ELR (cell line): ENCODE measurements at regions not wholly inside any gene's neighbourhood (a gene's known extent, or its start where the extent isn't known, plus 50 kb on each side); places are given as distances from the start of the nearest gene placed in this dataset.
"Not testable (repeated sequence)": the region's sequence is repeated elsewhere in the genome, so short reads cannot be mapped to it uniquely, and the experiment has no call there.

Experiments
- DNase-seq: peaks from one replicate; pipeline ENCODE4 v3.0.0-alpha.2; 2015; ENCODE audit warnings: low read depth

DNA sequence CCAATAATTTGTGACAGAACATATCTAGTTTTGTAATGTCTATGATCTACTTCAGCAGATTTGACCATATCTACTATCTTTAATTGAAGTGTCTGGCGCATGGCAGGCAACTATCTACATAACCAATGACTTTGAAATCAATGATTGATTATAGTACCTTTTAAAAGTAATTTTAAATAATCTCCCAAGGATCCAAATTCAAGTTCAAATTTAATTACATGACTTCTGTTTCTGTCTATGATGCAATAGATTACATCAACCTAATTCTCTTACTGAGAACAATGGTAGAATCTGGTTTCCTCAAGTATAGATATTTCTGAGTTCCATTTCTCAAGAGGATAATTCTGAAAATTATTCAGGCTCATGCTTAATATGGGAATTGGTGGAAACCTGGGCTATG lies 177.4 kb upstream of the IL15 start:
- DNase-seq, result no peak

DNA sequence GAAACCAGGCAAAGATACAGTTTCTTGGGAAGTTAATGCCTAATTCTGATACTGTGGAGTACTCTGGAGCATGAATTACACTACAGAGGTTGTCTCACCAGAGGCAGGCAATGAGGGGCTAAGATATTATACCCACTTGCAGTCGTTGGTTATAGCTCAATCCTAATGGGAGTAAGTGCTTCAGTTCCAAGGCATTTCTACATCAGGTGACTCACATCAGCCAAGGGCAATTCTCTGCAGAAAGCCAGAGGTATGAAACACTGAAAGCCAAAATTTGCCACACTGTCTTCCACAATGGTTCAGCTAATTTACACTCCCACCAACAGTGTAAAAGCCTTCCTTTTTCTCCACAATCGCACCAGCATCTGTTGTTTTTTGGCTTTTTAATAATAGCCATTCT lies 174.0 kb upstream of the IL15 start:
- peak; percentile 18 for DNase-seq

DNA sequence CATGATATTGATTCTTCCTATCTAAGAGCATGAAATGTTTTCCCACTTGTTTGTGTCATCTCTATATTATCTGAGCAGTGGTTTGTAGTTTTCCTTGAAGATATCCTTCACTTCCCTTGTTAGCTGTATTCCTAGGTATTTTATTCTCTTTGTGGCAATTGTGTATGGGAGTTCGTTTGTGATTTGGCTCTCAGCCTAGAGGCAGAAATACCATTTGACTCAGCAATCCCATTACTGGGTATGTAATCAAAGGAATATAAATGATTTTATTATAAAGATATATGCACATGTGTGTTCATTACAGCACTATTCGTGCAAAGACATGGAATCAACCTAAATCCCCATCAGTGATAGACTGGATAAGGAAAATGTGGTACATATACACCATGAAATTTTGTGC lies 172.7 kb upstream of the IL15 start:
- no peak for DNase-seq

DNA sequence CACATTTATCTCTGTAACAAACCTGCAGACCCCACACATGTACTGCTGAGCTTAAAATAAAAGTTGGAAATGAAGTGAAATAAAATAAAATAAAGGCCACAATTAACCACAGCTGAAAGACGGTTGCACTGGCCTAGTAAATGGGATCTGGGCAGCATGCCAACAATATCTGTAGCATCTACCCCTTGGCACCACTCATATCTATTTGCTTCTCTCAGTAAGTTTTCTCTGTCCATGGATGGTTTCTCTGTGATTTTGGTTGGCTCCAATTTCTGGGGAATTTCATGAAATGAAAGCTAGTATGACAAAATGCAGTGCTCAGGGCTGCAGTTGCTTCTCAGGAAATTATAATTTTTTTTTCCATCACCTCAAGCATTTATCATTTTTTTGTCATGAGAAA lies 172.0 kb upstream of the IL15 start:
- no peak for DNase-seq

DNA sequence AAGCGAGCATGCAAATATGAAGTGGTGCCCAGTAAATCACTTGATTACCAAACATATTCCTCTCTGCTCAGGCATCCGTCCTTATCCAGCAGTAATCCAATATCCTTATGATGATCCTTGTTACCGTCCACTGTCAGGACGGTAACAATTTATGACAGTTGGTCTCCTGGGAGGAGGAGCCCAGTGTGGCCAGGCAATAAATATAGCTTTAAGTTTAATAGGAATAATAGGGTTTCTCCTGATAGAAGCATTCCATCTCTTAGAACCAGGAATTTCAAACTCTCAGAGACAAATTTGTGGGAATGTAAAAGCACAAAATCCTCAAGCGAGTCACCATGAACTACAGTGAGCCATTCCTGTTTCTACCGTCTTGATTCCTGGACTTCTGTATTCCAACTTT lies 171.2 kb upstream of the IL15 start:
- no peak for DNase-seq

DNA sequence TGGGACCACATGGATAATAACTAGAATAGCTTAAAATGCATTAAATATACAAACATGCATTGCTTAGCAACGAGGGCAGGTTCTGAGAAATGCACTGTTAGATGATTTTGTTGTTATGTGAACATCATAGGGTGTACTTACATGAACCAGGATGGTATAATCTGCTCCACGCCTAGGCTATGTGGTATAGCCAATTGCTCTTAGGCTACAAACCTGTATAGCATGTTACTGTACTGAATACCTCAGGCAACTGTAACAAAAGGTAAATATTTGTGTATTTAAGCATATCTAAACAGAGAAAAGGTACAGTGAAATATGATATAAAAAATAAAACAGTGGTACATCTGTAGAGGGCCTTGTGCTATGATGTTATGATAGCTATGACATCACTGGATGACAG lies 169.2 kb upstream of the IL15 start:
- DNase-seq, result no peak

DNA sequence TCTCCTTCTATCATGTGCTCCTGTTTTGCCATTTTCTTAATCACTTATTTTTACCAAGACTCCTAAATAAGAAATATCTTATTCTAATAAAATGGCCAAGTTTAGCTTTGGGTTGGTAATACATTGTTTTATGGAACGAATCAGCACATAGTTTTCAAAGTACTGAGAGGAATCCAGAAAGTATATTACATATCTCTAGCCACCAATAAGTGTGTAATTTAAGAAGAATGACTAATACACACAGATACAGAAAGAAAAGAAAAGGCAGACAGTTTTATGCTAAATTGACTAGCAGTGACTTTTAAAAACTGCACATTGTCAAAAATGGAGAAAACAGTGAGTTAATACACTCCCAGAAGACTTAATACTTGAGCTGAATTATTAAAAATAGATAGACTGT lies 167.0 kb upstream of the IL15 start:
- DNase-seq, result no peak

DNA sequence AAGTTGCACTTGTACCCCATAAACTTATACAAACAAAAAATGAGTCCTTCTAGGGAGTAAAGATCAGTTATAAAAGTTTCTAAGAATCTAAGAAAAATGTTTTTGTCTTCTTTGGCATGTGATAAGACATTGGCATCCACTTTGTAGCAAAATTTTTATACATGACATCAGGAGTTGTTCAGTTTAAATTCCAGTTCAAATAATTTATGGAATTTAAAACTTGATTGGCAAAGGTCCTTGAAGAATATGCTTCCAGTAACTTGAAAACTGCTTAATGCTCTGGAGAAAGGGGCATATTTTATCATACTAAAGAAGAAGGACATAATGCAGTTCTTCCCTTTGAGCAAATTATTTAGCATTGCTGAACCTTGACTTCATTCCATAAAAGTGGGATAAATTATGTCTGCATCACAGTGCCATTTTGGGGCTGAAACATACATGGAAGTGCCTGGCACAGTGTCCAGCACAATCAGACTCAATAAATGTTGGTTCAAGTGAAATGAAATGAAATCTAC lies 163.3 kb upstream of the IL15 start:
- no peak for DNase-seq

DNA sequence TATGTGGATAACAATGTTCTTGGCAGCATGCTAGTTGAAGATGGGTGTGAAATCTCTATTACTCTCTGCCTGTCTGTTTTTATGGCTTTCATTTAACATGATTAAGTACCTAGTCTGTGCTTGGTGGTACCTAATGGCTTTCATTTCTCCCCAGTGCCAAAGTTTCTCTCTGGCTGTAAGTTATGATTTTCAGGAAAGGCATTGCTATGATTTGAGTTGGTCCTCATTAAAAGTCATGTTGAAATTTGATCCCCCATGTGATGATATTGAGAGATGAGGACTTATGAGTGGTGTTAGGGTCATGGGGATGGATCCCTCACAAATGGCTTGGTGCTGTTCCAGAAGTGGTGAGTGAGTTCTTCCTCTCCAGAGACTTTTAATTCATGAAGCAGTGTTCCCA lies 162.4 kb upstream of the IL15 start:
- DNase-seq, result no peak

DNA sequence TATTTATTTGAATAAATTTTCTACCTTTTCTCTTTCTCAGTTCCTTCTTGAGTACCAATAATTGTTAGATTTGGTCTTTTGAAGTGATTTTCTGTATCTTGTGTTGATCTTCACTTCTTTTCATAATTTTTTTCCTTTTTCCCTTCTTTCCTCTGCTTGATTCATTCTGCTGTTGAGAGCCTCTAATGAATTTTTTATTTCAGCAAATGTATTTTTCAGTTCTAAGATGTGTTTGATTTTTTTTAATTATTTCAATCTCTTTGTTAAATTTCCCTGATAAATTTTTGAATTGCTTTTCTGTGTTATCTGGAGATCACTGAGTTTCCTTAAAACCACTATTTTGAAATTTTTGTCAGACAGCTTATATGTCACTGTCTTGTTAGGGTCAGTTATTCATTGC lies 155.4 kb upstream of the IL15 start:
- no peak for DNase-seq

DNA sequence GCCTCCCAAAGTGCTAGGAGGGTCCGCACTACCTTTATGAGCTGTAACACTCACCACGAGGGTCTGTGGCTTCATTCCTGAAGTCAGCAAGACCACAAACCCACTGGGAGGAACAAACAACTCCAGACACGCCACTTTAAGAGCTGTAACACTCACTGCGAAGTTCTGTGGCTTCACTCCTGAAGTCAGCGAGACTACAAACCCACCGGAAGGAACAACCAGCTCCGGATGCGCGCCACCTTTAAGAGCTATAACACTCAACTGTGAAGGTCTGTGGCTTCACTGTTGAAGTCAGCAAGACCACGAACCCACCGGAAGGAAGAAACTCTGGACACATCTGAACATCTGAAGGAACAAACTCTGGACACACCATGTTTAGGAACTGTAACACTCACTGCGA lies 152.1 kb upstream of the IL15 start:
- DNase-seq, result not testable (repeated sequence)

DNA sequence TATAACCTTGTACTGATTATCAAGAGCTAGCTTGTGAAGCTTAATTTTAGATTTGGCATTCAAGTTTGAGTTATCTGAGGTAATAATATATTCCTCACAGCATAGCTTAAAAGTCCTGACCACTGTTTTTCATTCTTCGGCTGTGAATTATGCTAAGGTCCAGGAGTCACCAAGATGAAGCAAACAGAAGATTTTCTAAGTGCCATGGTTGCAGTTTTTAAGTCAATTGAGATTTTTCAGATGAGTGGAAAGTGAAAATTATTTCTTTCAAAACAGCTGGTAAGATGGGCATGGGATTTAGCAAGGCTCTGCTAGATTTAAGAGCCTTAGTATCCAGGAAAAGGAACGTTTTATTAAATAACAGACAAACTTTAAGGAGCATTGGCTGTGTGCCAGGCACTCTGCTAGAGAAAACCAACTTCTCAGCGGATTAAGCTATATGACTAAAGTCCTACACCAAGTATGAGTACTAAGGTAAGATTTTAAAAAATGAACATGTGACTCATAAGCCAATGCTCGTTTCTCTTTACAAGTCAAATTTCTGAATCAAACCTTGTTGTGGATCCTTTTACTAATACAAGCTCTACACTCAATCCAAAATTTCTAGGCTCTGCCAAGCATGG lies 149.9 kb upstream of the IL15 start:
- peak; percentile 83 for DNase-seq

DNA sequence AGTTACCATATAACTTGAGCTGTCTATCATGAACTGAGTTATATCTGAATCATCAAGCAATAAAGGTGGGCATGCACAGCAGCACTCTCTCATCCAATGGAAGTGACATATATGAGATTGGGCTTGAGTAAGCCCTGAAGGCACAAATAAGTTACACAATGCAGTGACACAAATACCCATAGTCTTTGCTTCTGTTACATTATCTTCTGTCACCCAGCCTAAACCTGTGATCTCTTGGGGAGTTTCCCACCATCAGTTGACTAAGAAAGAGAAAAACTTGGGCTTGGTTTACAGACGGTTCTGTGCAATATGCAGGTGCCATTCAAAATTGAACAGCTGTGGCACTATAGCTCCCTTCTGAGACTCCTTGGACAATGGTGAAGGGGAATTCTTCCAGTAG lies 138.8 kb upstream of the IL15 start:
- no peak for DNase-seq

DNA sequence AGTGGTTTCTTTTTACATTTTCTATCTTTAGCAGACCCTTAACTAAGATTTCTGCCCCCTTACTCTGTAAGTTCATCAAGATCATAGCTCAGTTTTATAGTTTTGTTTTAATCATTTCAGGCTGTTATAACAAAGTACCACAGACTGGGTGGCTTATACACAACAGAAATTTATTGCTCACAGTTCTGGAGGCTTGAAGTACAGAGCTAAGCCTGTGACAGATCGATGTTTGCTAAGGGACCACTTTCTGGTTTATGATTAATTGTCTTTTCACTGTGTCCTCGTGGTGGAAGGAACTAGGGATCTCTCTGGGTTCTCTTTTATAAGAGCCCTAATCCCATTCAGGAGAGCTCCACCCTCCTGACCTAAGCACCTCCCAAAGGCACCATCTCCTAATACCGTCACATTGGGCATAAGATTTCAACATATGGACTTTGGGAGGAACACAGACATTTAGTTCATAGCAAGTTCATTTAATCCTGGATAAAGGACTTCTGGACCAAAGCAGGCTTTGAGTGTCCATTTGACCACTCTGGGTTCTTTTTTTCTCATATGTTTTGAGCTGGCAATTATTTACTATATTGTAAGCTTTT lies 137.0 kb upstream of the IL15 start:
- no peak for DNase-seq

DNA sequence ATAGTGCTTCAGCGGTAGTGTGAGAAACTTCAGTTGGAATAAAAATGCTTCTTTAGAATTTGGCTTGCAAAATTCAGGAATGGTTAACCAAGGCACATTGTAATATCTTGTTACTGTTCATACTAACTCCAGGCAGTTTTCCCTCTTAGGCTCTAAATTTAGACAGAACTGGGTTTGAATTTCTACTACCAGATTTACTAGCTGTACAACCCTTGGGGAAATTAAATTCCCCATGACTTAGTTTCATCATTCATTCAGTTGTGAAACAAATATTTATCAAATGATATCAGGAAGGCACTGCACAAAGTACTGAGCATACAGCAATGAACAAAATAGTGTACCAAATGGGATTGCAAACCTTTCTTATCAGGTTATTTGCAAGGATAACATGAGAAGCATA lies 135.0 kb upstream of the IL15 start:
- DNase-seq, result no peak

DNA sequence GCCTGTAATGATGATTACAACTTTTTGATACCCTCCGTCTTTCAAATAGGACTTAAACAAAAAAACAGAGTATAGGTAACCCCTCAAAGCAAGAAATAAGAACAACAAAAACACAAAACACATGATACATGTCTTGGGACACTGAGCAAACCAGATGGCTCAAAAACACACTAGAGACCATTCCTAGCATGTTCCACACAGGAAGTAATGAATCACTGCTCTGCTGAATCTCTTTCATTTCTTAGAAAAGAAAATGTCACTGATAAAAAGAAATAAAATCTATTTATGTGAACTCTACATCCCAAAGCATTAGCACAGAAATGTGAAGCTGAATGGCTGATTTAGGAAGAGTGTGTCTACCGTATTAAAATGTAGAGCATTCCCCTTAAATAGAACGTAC lies 134.5 kb upstream of the IL15 start:
- peak; percentile 28 for DNase-seq

DNA sequence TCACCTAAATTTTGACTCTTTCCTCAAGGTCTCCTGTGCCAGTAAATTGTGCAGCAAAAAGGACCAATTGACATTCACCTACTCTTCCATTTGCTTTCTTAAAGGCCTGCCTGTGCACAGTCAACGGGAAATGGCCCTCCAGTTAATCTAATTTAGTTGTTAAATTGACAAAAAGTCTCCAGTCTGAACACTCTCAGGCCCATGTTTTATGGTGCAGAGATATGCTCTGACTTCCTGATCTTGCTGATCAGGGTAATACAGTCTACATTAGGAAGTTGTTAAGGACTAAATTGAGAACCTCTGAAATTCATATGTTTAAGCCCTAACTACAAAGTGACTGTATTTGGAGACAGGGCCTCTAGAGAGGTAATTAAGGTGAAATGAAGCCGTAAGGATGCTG lies 133.6 kb upstream of the IL15 start:
- no peak for DNase-seq

DNA sequence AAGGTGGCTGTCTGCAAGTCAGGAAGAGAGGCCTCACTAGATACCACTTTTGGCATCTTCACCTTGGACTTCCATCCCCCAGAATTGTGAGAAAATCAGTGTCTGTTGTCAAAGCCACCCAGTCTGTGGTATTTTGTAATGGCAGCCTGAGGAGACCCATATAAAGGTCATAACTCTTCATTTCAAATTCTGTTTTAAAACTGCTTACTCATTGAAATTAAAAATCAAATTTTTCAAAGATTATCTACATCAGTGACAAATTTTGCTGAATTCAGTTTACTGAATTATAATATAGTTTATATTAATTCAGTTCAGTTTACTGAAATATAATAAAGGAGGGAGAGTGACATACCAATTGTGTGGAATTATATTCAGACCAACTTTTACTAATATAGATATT lies 133.1 kb upstream of the IL15 start:
- DNase-seq, result no peak

DNA sequence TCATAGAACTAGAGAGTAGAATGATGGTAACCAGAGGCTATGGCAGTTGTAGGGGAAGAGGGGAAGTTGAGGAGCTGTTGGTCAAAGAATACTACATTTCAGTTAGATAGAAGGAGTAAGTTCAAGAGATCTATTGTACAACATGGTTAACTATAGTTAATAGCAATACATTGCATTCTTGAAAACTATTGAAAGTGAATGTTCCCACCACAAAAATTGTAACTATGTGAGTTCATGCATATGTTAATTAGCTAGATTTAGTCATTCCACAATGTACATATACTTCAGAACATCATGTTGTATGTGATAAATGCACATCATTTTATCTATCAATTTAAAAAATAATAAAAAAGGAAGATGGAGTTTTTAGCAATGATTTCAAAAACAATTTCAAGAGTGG lies 125.3 kb upstream of the IL15 start:
- DNase-seq, result no peak

DNA sequence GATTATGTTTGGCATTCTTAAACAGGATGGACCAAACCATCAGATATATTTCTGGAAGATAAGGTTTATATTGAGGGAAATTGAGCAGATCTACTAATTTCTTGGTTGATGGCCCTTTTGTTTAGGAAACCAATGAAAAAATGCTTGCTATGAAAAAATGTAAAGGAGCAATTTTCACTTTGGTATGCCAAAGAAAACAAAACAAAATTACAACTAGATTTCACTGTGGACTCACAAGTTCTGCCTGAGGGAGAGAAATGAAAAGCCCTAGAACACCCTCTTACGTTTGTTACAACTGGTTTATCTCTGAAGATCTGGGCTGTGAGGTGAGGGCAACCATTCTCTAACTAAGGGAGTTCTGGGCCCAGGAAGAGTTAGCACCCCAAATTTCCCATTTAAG lies 122.5 kb upstream of the IL15 start:
- no peak for DNase-seq

DNA sequence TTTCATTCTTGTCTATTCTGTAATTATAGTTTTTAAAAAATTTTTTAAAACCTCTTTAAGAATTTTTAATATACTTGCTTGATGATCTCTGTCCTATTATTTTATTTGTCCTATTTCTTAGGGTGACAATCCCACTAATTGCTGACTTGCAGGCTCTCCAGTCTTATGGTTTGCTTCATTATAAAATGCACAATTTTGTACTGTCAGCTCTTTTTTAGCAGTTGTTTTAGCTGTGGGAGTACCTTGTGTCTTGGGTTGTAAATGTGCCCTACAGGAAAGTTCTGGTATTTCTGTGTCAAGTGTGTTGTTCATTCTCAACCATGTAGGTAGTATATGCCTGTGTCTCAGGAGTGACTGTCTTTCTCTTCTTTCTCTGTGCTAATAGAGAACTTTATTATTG lies 118.2 kb upstream of the IL15 start:
- DNase-seq, result no peak

DNA sequence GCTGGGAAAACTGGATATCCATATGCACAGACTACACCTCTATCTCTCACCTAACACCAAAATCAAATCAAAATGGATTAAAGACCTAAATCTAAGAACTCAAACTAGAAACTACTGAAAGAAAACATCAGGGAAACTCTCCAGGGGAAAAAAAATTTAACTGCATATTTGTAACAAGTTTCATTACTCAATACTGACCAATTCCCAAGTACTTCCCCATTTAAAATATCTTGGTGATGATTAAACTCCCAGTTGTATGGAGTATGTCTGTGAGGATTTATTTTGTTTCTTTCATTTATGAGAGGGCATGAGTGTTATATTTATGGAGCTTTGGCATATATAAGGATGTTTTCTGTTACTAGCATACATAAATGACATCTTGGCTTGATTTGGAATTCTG lies 112.3 kb upstream of the IL15 start:
- peak; percentile 15 for DNase-seq

DNA sequence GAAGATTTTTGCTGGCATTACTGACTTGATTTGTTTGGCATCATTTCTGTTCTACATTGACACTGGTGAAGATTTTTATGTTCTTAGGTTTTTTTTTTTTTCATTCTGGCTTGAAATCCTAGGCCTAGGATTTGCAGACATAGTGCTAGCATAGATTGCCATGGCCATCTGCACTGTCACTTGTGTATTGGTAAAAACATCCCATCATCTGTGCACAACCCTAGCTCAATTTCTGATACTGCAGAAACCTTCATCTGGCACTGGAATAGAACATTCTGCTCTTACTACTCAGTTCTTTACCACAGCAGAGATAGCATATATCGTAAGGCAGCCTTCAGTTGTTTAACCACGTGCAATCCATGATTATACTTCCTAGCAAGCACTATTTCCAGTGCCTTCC lies 111.5 kb upstream of the IL15 start:
- DNase-seq, result no peak

DNA sequence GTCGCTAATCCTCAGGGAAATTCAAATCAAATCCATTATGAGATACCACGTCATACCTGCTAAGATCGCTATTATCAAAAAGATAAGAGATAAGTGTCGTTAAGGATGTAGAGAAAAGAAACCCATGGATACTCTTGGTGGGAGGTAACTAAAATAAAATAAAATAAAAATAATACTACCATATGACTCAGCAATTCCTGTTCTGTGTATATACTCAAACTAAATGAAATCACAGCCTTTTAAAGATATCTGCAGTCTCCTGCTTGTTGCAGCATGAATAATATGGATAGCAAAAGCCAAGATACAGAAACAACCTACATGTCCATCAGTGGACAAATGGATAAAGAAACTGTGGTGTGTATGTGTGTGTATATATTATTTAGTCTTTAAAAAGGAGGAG lies 105.8 kb upstream of the IL15 start:
- no peak for DNase-seq
